CD4-positive, alpha-beta T cell treated with Interleukin-21 for 1 hour (primary cell): ENCODE measurements at regions not wholly inside any gene's neighbourhood (a gene's known extent, or its start where the extent isn't known, plus 50 kb on each side); places are given as distances from the start of the nearest gene placed in this dataset.

Experiments used
- DNase-seq: peaks from one replicate; pipeline ENCODE4 v3.0.0-alpha.2; 2020

DNA sequence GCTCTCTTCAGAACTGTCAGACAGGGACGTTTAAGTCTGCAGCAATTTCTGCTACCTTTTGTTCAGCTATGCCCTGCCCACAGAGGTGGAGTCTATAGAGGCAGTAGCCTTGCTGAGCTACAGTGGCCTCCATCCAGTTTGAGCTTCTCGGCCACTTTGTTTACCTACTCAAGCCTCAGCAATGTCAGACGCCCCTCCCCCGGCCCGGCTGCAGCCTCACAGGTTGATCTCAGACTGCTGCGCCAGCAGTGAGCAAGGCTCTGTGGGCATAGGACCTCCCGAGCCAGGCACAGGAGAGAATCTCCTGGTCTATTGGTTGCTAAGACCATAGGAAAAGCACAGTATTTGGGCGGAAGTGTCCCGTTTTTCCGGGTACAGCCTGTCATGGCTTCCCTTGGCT is 89.9 kb upstream of the PDC start:
- no peak for DNase-seq

DNA sequence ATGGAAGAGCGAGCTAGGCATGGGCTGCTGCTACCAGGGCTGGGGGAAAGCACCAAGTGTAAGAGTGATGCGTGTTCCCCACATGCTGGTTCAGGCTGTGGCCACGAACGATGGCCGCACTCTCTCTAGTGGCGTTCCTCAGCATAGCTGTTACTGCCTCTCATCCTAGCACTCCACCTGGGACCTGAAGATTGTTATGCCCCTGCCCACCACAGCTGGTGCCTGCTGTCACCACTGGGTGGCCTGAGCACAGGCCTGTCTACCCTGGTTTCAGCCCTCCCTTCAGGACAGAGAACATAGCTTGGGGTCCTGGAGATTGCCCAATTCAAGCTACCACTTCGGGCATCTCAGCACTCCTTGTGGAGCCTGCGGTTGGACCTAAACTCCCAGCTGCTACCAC is 80.1 kb upstream of the PDC start:
- DNase-seq = no peak

DNA sequence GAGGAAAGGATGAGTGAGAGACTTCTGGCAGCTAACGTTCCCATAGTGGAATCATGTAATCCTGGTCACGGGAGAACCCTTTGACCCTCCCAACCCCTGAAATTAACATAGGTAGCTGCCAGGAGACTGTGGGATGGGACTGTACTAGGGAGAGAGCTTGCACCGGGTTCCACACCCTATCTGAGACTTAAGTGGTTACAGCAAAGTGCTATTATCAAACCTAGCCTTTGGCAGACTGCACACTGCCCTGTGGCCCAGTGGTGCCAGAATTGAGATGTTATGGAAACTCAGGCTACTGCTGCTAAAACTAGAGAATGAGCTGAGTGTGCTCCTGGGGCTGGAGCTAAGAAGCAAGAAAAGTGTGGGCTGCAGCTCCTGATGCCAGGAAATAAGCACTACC is 79.6 kb upstream of the PDC start:
- DNase-seq = no peak

DNA sequence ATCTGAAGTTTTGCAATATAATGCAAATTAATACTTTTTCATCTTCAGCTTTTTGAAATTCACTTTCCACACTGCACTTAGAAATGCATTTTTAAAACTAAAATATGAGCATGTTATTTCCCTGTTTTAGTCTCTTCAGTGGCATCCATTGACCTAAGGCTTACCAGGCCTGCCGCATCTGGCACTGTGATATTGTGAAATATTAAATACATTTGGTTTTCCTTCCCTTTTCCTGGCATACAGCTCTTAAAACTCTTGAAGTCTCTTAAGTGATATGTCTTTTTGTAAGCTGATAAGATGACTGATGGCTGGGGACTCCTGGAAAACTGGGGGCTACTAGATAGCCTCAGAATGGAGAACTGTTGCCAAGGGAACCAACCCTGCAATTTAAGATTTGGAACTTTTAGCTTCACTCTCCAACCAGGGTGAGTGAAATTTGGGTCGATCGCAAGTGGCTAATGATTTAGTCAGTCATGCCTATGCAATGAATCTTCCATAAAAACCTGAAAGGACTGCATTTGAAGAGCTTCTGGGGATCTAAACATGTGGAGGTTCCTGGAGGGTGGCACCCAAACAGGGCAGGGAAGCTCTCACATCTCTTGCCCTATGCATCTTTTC is 75.5 kb upstream of the PDC start:
- no peak for DNase-seq

DNA sequence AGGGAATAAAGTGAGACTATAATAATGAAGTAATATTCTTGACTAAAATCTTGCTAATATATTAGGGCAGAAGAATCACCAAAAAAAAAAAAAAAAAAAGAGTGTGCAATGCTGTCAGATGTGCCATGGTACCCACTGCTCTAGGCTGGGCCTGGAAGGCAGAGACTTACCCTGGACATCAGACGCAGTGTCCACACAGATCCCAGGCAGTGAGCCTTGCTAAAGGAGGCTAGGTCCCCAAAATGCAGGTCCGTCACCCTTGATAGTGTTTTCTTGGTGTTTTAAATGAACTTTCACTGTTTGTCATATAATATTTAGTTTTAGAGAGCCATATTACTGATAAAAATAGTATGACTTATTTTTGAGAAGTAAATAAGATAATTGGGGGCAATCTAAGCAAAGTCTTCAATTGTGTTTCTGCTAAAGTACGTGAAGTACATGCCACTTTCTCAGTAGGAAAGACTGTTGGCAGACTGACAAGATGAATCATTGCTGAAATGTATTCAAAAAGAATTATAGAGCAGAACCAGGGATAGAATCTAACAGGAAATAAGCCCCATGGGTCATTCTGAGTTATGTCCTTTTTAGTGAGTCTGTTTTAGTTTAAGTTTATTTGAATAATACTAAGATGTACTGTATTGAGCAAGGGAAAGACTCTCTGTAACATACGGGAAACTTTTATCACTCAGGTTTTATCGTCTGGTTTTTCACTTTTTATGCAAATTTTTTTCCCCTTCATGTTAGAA is 74.6 kb upstream of the PDC start:
- DNase-seq = no peak

DNA sequence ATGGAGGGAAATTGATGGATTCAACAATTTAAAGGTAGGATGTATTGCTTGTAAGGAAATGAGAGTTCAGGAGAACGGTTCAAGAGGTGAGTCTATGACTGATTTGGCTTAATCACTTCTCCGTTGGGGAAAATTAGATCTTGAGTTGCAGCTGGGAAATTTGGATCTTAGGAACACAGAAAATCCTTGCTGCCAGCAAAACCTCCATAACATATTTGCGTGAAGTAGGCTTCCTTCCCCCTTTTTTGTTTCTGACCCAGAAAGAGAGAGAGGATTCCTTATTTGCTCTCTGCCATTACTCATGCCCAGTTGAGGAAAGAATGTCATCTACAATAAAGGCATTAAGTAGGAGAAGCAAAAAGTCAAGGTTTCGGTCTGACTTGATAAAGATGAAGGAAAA is 73.5 kb upstream of the PDC start:
- no peak for DNase-seq

DNA sequence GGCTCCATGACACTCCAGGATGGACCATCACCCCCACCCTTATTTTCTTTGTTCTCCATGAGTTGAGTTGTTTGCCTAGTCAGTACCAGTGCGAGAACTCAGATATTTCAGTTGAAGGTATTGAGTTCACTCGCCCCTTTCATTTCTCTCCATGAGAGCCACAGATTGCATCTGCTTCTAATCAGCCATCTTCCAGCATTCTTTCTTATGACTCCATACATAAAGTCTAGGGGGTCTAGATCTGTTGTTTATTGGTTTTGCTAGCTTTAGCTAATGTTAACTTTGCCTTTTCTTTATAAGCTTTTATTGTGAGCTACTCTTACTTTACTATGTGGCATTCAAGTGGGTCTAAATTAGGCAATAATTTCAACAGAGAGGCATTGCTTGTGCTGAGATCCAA is 71.6 kb upstream of the PDC start:
- no peak for DNase-seq

DNA sequence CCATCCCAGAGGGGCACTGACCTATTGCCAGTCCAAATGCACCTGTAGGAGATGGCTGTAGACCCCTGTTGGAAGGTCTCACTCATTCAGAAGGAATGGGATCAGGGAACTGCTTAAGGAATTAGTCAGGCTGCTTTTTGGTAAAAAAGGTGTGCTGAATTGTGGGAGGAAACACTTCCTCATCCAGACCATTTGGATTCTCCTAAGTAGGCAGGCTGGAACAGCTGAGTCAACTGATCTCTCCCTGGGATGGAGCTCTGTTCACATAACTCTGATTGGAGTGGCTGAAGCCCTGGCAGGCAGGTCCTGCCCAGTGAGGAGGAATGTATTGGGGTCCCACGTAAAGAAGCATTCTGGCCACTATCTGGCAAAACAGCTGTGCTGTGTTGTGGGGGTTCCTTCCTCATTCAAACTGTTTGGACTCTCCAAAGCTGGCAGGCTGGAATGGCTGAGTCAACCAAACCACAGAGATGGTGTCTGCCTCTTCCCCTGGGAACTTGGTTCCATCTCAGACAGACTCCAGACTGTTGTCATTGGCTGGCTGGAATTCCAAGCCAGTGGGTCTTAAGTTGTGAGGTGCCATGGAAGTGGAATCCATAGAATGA is 70.7 kb upstream of the PDC start:
- DNase-seq = no peak

DNA sequence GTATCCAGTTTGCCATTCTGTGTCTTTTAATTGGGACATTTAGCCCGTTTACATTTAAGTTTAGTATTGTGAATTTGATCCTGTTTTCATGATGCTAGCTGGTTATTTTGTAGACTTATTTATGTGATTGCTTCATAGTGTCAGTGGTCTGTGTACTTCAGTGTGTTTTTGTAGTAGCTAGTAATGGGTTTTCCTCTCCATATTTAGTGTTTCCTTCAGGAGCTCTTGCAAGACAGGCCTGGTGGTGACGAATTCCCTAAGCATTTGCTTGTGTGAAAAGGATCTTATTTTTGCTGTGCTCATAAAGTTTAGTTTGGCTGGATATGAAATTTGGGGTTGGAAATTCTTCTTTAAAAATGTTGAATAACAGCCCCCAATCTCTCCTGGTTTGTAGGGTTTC is 69.2 kb upstream of the PDC start:
- DNase-seq = no peak

DNA sequence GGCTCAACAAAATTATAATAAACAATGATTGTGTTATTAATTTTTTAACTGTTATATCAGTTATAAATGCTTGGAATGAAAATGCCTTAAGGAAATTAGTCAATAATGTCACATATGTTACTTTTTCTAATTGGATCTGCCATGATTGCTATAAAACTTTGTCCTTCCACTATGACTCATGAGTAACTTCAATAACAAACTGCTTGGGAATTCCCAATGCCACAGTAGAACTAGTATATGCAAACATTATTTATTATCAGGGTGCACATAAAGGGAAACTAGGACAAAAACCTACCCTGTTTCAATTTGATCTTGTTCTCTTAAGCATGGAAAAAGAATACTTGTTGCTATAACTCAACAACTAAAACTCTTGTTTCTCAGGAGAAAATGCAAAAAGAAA is 59.1 kb upstream of the PDC start:
- DNase-seq = no peak

DNA sequence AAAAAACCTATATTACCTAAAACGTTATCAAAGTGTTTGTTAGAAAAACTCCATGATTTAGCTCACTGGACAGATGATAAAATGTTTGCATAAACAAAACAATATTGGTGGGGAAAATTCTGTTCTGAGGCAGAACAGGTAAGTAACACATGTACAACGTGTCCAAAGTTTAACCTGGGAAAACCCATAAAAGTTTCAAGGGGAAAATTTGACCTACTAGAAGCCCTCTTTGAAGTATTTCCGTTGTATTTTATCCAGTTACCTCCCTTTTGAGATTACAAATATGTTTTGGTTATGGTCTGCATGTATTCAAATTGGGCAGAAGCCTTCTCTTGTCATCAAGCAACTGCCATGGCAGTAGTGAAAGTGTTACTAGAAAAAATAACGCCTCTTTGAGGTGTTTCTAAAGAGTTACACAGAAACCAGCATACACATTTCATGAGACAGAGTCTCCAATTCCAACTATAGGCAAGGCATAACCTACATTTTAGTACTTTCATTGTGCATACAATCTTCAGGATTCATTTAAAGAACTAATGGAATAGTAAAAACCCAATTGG is 58.0 kb upstream of the PDC start:
- no peak for DNase-seq

DNA sequence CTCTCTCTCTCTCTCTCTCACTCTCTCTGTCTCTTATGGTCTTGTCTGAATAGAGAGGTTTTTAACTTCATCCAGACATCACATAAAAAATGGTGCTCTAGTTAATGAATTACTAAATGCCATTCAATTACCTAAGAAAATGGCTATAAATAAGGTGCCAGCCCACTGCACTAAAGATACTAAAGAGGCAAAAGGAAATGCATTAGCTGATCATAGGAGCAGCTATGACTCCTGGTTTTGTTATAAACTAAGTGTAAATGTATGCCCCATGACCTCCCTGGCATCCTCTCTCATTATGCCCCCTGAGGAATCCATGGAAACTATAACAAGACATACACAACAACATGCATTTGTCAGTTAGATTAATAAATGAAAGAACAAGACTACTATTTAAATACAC is 57.5 kb upstream of the PDC start:
- DNase-seq = no peak

DNA sequence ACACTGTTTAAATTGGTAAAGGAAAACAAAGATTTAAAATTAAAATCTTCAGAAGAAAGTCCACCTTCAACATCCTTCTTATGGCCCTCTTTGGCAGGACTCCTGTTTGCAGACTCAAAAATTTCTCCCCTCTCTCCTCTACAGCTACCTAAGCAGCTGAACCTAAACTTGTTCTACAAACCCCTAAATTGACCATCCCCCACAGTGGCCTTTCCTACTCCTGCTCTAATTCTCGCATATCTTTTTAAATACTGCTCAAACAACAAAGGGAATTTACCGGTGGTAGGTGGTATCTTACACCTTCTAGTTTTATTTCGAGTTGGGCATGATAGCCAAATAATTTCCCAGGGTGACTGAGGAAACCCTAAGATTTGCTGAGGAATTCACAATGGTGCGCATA is 53.5 kb upstream of the PDC start:
- no peak for DNase-seq

DNA sequence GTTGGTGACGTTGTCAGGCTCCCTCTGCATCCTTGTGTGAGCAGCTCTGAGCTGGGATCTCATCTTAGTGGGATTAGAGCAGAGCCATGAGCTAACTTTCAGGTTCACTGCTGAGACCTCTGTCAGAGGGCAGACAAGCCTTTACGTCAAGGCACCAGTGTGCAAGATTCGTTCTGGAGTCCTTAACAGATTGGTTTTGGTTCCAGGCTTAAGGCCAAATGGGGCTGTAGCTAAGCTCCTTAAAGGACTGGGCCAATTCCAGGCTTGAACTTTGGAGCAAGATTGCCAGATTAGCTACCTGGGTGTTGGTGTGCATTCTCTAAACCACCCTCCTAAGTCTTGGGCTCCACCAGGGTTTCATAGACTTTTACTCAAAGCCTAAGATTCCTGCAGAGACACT is 52.6 kb upstream of the PDC start:
- DNase-seq = no peak

DNA sequence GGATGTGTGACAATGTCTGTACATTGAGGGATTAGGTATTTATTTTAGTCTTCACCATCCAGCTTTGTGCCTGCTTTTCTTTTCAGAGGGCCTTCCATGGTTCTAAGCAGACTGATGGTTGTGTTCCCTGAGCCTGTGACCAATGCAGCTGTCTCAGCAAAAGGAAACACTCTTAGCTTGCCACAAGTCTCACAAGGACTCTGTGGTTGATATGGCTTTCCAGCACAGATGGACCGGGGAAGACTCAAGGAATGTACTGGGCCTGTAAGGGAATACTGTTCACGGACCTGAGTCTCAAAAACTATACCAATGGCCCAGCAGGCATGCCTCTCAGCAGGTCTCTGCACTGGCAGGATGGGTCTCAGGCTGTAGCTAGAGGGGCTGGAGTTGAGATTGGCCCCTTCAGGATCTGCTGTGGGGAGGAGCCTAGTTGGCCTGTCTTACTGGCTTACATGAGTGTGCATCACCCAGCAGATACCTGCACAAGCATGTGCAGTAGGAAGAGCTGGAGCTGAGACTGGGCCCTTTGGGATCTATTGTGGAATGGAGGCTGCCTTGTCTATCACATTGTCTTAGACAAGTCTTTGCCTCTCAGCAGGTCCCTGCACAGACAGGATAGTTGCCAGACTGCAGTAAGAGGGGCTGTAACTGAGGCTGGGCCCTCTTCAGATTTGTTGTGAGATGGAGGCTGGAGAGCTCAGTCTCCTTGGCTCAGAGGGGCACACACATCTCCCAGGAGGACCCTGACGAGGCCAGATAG is 52.0 kb upstream of the PDC start:
- DNase-seq = no peak

DNA sequence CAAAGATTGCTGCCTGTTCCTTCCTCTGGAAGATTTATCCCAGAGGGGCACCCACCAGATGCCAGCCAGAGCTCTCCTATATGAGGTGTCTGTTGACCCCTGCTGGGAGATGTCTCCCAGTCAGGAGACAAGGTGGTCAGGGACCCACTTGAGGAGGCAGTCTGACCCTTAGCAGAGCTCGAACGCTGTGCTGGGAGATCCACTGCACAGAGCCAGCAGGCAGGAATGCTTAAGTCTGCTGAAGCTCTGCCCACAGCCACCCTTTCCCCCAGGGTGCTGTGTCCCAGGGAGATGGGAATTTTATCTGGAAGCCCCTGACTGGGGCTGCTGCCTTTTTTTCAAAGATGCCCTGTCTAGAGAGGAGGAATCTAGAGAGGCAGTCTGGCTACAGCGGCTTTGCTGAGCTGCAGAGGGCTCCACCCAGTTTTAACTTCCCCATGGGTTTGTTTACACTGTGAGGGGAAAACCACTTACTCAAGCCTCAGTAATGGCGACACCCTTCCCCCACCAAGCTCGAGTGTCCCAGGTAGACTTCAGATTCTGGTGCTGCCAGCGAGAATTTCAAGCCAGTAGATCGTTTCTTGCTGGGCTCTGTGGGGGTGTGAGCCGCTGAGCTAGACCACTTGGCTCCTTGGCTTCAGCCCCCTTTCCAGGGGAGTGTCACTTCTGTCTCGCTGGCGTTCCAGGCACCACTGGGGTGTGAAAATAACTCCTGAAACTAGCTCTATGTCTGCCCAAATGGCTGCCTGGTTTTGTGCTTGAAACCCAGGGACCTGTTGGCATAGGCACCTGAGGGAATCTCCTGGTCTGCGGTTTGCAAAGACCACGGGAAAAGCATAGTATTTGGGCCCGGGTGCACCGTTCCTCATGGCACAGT is 51.1 kb upstream of the PDC start:
- DNase-seq = no peak
